GM13977 (cell line): ENCODE measurements at regions not wholly inside any gene's neighbourhood (a gene's known extent, or its start where the extent isn't known, plus 50 kb on each side); places are given as distances from the start of the nearest gene placed in this dataset.

Experiments
- DNase-seq: peaks from one replicate; pipeline ENCODE4 v3.0.0; 2012; ENCODE audit warnings: low spot score
- CTCF ChIP-seq: IDR thresholded peaks from 2 replicates; pipeline ENCODE4 v1.5.1; 2012; ENCODE audit warnings: mild to moderate bottlenecking, control low read depth; ENCODE audit not compliant: insufficient read depth; ENCODE audit errors: extremely low read depth, missing control alignments
- in situ Hi-C: fragments of 300-500 bp; cut with MboI; formaldehyde crosslinking; loops from one replicate; pipeline ENCODE4 v1.12.0; 2022; ENCODE audit warnings: low sequenced_read_pairs, low pct_unique_long_range_greater_than_20kb, mixed read lengths, inconsistent platforms; ENCODE audit not compliant: unreplicated experiment

GRCh38 chr4:147136310-147136709 is 190.6 kb upstream of the TTC29 start:
- no peak for TF ChIP-seq CTCF

DNA sequence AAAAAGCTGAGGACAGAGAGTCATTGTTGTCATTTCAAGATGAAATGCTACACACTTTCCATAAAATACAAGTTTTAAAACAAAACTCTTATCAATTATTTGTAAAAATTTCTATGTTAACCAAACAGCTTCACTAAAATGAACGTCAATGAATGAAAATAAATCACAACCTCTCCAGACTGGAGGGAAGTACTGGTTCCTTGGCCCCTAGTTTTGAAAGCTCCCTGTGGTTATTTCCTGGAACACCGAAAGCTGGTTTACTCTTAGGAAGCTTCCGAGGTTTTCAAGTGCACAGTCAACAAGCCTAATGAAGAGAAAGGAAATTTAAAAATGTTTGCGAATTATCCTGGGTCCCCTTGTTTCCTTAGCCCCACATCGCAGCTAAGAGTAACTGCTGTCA is 191.1 kb upstream of the TTC29 start:
- in situ Hi-C loops = no loop called here
- no peak for DNase-seq
- TF ChIP-seq CTCF = no peak

More at GRCh38 chr4:147136310-147136709, 190.6 kb upstream of the TTC29 start:
- in situ Hi-C loops = no loop called here
- no peak for DNase-seq

GRCh38 chr4:147137280-147137679 is 191.6 kb upstream of the TTC29 start:
- TF ChIP-seq CTCF = no peak
- DNase-seq = no peak
- in situ Hi-C loops = no loop called here

GRCh38 chr4:147138171-147138570 is 192.5 kb upstream of the TTC29 start:
- no peak for DNase-seq
- in situ Hi-C loops = no loop called here
- TF ChIP-seq CTCF = no peak

- no peak for TF ChIP-seq CTCF
- DNase-seq = no peak
- in situ Hi-C loops = no loop called here
These were observed 194.0 kb upstream of the TTC29 start for GRCh38 chr4:147139455-147140198.

- no peak for DNase-seq
- in situ Hi-C loops = loop anchor here (25.0 kb wide), 1 partner anchor 436 kb away; no protein-coding TSS in a partner anchor
These were observed 206.1 kb upstream of the TTC29 start for GRCh38 chr4:147151763-147152162.

More at GRCh38 chr4:147151763-147152162, 206.1 kb upstream of the TTC29 start:
- no peak for TF ChIP-seq CTCF
